DMS 273 treated with DMSO at 0.1 percent for 48 hours (cell line): ENCODE measurements at regions not wholly inside any gene's neighbourhood (a gene's known extent, or its start where the extent isn't known, plus 50 kb on each side); places are given as distances from the start of the nearest gene placed in this dataset.

Experiments used
- DNase-seq: peaks from one replicate; lab custom pipeline; 2025; lab: John Stamatoyannopoulos, UW

GRCh38 chr20:20827992-20828597 lies 115.7 kb upstream of the RALGAPA2 start:
- peak; percentile 86 for DNase-seq

- no peak for DNase-seq
These were observed 112.6 kb upstream of the RALGAPA2 start for GRCh38 chr20:20824924-20825584.

- no peak for DNase-seq
These were observed 111.0 kb upstream of the RALGAPA2 start for GRCh38 chr20:20823476-20823881.

- DNase-seq = no peak
These were observed 109.2 kb upstream of the RALGAPA2 start for GRCh38 chr20:20821484-20822260.

GRCh38 chr20:20820785-20821483 lies 108.5 kb upstream of the RALGAPA2 start:
- DNase-seq = no peak

GRCh38 chr20:20820104-20820503 lies 107.7 kb upstream of the RALGAPA2 start:
- DNase-seq = no peak

- no peak for DNase-seq
These were observed 104.7 kb upstream of the RALGAPA2 start for GRCh38 chr20:20816969-20817755.

GRCh38 chr20:20815711-20816455 lies 103.4 kb upstream of the RALGAPA2 start:
- DNase-seq = no peak

GRCh38 chr20:20814685-20815084 lies 102.2 kb upstream of the RALGAPA2 start:
- peak; percentile 36 for DNase-seq

GRCh38 chr20:20812136-20812535 lies 99.7 kb upstream of the RALGAPA2 start:
- no peak for DNase-seq

GRCh38 chr20:20808016-20808415 lies 95.6 kb upstream of the RALGAPA2 start:
- DNase-seq = no peak

- DNase-seq = no peak
These were observed 94.0 kb upstream of the RALGAPA2 start for GRCh38 chr20:20806121-20807095.

- no peak for DNase-seq
These were observed 90.6 kb upstream of the RALGAPA2 start for GRCh38 chr20:20803011-20803410.

GRCh38 chr20:20802328-20802727 lies 89.9 kb upstream of the RALGAPA2 start:
- no peak for DNase-seq

GRCh38 chr20:20799716-20800312 lies 87.4 kb upstream of the RALGAPA2 start:
- no peak for DNase-seq

GRCh38 chr20:20797521-20798310 lies 85.3 kb upstream of the RALGAPA2 start:
- no peak for DNase-seq

GRCh38 chr20:20796766-20797440 lies 84.5 kb upstream of the RALGAPA2 start:
- DNase-seq = no peak

GRCh38 chr20:20795721-20796120 lies 83.3 kb upstream of the RALGAPA2 start:
- DNase-seq = no peak
